Parathyroid adenoma (tissue), 2 donors: ENCODE measurements at regions not wholly inside any gene's neighbourhood (a gene's known extent, or its start where the extent isn't known, plus 50 kb on each side); places are given as distances from the start of the nearest gene placed in this dataset.
A peak's percentile ranks its signal among the peaks of the same experiment; 100 is the strongest.

Experiments used
- H2AFZ ChIP-seq: fragments of 300-600 bp; sonication (generic); one replicate; pipeline ENCODE4 v1.7.0; 2017; ENCODE audit warnings: antibody characterized with exemption, mild to moderate bottlenecking
- H3K27ac ChIP-seq: fragments of 300-600 bp; sonication (generic); one replicate; pipeline ENCODE4 v1.7.0; 2017
- H3K27me3 ChIP-seq: fragments of 300-600 bp; sonication (generic); one replicate; pipeline ENCODE4 v1.7.0; 2017; ENCODE audit warnings: low read length; ENCODE audit not compliant: control insufficient read depth, insufficient read depth
- H3K36me3 ChIP-seq: fragments of 300-600 bp; sonication (generic); one replicate; pipeline ENCODE4 v1.7.0; 2017; ENCODE audit warnings: low read length; ENCODE audit not compliant: control insufficient read depth, insufficient read depth
- H3K4me1 ChIP-seq: fragments of 300-600 bp; sonication (generic); one replicate; pipeline ENCODE4 v1.7.0; 2017; ENCODE audit warnings: control low read depth
- H3K4me2 ChIP-seq: fragments of 300-600 bp; sonication (generic); one replicate; pipeline ENCODE4 v1.7.0; 2017; ENCODE audit warnings: low read length
- H3K4me3 ChIP-seq: fragments of 300-600 bp; sonication (generic); one replicate; pipeline ENCODE4 v1.7.0; 2017; ENCODE audit warnings: low read depth, low read length
- H3K79me2 ChIP-seq: fragments of 300-600 bp; sonication (generic); one replicate; pipeline ENCODE4 v1.7.0; 2017; ENCODE audit warnings: control low read depth
- H3K9ac ChIP-seq: fragments of 300-600 bp; sonication (generic); one replicate; pipeline ENCODE4 v1.7.0; 2017; ENCODE audit warnings: mild to moderate bottlenecking
- H3K9me3 ChIP-seq: fragments of 300-600 bp; sonication (generic); one replicate; pipeline ENCODE4 v1.7.0; 2017; ENCODE audit warnings: low read length; ENCODE audit not compliant: control insufficient read depth
- TF ChIP-seq, protein P1 (sequence below): fragments of 300-600 bp; sonication (generic); IDR thresholded peaks from one replicate; pipeline ENCODE4 v1.7.0; 2017; ENCODE audit warnings: antibody characterized with exemption, mild to moderate bottlenecking
- donor health status: primary hyperparathyroidism.

- TF ChIP-seq, protein P1, sequence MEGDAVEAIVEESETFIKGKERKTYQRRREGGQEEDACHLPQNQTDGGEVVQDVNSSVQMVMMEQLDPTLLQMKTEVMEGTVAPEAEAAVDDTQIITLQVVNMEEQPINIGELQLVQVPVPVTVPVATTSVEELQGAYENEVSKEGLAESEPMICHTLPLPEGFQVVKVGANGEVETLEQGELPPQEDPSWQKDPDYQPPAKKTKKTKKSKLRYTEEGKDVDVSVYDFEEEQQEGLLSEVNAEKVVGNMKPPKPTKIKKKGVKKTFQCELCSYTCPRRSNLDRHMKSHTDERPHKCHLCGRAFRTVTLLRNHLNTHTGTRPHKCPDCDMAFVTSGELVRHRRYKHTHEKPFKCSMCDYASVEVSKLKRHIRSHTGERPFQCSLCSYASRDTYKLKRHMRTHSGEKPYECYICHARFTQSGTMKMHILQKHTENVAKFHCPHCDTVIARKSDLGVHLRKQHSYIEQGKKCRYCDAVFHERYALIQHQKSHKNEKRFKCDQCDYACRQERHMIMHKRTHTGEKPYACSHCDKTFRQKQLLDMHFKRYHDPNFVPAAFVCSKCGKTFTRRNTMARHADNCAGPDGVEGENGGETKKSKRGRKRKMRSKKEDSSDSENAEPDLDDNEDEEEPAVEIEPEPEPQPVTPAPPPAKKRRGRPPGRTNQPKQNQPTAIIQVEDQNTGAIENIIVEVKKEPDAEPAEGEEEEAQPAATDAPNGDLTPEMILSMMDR: no peak
- Histone ChIP-seq H3K36me3 (no peaks in the 10 kb centered on the region), H3K4me1 (no peaks in the 10 kb centered on the region), H3K27ac (no peak overlapping the region), H3K9me3 (no peaks in the 10 kb centered on the region), H3K4me3 (no peak overlapping the region), H3K4me2 (no peak overlapping the region), H3K9ac (no peak overlapping the region), H2AFZ (no peak overlapping the region), H3K27me3 (no peaks in the 10 kb centered on the region), H3K79me2 (no peaks in the 10 kb centered on the region)
Measured at GRCh38 chr6:56849896-56850295, 105.0 kb upstream of the BEND6 start.

DNA sequence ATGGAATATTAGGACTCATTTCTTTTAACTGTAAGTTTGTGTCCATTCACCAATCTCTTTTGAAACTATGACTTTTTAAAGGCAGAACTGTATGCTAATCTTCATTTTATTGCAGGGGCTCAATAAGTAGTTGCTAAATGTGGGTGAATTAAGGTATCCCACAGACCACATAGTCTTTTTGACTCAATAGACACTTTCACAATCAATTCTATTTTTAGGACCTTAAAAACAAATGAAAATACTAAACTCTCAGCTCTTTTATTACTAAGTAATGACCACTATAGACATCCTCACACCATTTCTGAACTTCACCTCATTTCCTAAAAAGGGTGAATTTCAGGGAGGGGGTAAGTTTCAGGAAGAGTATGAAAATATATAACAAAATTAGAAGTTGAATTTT, 106.8 kb upstream of the BEND6 start:
- no peaks in the 10 kb centered on the region for H3K9me3 ChIP-seq
- H3K27me3 ChIP-seq: no peaks in the 10 kb centered on the region
- H3K79me2 ChIP-seq: peaks cover under 1% of the 10 kb centered on the region
- H3K4me1 ChIP-seq: peaks cover 2% of the 10 kb centered on the region
- no peak overlapping the region for H3K4me2 ChIP-seq
- TF ChIP-seq, protein P1: no peak
- no peaks in the 10 kb centered on the region for H3K36me3 ChIP-seq
- H3K9ac ChIP-seq: no peak overlapping the region
- no peak overlapping the region for H3K4me3 ChIP-seq
- H2AFZ ChIP-seq: no peak overlapping the region
- no peak overlapping the region for H3K27ac ChIP-seq

GRCh38 chr6:56845032-56845431, 109.9 kb upstream of the BEND6 start:
- H3K4me1 ChIP-seq: peaks cover 2% of the 10 kb centered on the region
- no peak overlapping the region for H3K4me2 ChIP-seq
- no peaks in the 10 kb centered on the region for H3K27me3 ChIP-seq
- H3K27ac ChIP-seq: no peak overlapping the region
- H3K9ac ChIP-seq: no peak overlapping the region
- H3K9me3 ChIP-seq: no peaks in the 10 kb centered on the region
- H2AFZ ChIP-seq: no peak overlapping the region
- H3K4me3 ChIP-seq: no peak overlapping the region
- H3K36me3 ChIP-seq: no peaks in the 10 kb centered on the region
- TF ChIP-seq, protein P1: no peak
- H3K79me2 ChIP-seq: peaks cover 2% of the 10 kb centered on the region

- no peaks in the 10 kb centered on the region for H3K36me3 ChIP-seq
- H3K79me2 ChIP-seq: peaks cover 5% of the 10 kb centered on the region
- H2AFZ ChIP-seq: peak overlapping the region; percentile 95
- H3K9ac ChIP-seq: no peak overlapping the region
- no peaks in the 10 kb centered on the region for H3K27me3 ChIP-seq
- H3K4me2 ChIP-seq: peak overlapping the region; percentile 68
- no peaks in the 10 kb centered on the region for H3K9me3 ChIP-seq
- peak overlapping the region; percentile 48 for H3K27ac ChIP-seq
- H3K4me1 ChIP-seq: peaks cover 2% of the 10 kb centered on the region
- H3K4me3 ChIP-seq: peak overlapping the region; percentile 42
- TF ChIP-seq, protein P1: peak; percentile 77
Measured at GRCh38 chr6:56843476-56844349, 111.2 kb upstream of the BEND6 start.
